ENCODE measurements at regions not wholly inside any gene's neighbourhood (a gene's known extent, or its start where the extent isn't known, plus 50 kb on each side); places are given as distances from the start of the nearest gene placed in this dataset.

GRCh38 chr19:30815889-30816580 is 443.9 kb downstream of the ZNF536 start:
- Histone ChIP-seq H2AFZ (ENCODE audit: low read length) (no peak overlapping the region), H4K91ac (replicated peaks; ENCODE audit: insufficient read length, low read length) (no peak overlapping the region), H3K4me3 (ENCODE audit: extremely low read depth in 1 of 4, insufficient read depth in 2 of 4, low read depth in 3 of 4, low read length in 4 of 4) (no peak overlapping the region), H2BK15ac (ENCODE audit: low read length) (no peak overlapping the region), H3K23ac (ENCODE audit: insufficient read length) (no peak overlapping the region), H4K5ac (ENCODE audit: insufficient read length, low read depth, low read length) (no peak overlapping the region), H3K9me3 (ENCODE audit: insufficient read depth in 2 of 2, low read depth in 1 of 2, low read length in 1 of 2) (0 out of 4 replicates have a peak, but pooled peaks cover 0 to 3% of the 10 kb centered on the region in 2 experiments), H2BK120ac (replicated peaks; ENCODE audit: low read depth, low read length) (no peak overlapping the region), H3K27ac (ENCODE audit: low read depth, low read length) (no peak overlapping the region), H3K79me1 (ENCODE audit: low read depth, low read length) (no peaks in the 10 kb centered on the region; the same call in 1 of the 2 replicates), H3K36me3 (ENCODE audit: control insufficient read depth in 2 of 4, insufficient read depth in 4 of 4, low read length in 3 of 4) (no peaks in the 10 kb centered on the region), H3K27me3 (replicated peaks in 1 of 4; ENCODE audit: control insufficient read depth in 3 of 4, extremely low read depth in 1 of 4, insufficient read depth in 3 of 4, low read length in 3 of 4) (no peaks in the 10 kb centered on the region), H3K23me2 (ENCODE audit: low read depth, low read length) (no peaks in the 10 kb centered on the region), H3K79me2 (ENCODE audit: control insufficient read depth in 1 of 2, insufficient read depth in 2 of 2, low read length in 2 of 2) (no peaks in the 10 kb centered on the region), H4K20me1 (replicated peaks in 1 of 2; ENCODE audit: control insufficient read depth in 1 of 2, insufficient read depth in 2 of 2, low read length in 2 of 2) (no peaks in the 10 kb centered on the region), H4K8ac (ENCODE audit: extremely low read depth, insufficient read depth, low read length) (no peak overlapping the region), H3K4ac (replicated peaks; ENCODE audit: insufficient read length, low read depth, low read length) (no peak overlapping the region), H3K14ac (ENCODE audit: insufficient read length) (no peak overlapping the region), H3K4me1 (replicated peaks in 1 of 4; ENCODE audit: control insufficient read depth in 3 of 4, insufficient read depth in 4 of 4, low read length in 3 of 4) (no peaks in the 10 kb centered on the region), H3K18ac (ENCODE audit: extremely low read depth, low read length) (no peak overlapping the region), H3K9ac (replicated peaks in 1 of 4; ENCODE audit: extremely low read depth in 1 of 4, low read depth in 3 of 4, low read length in 3 of 4) (no peak overlapping the region), H3K4me2 (ENCODE audit: insufficient read depth in 1 of 2, low read depth in 2 of 2, low read length in 2 of 2) (no peak overlapping the region), H2BK5ac (ENCODE audit: low read depth, low read length) (no peak overlapping the region), H2BK20ac (ENCODE audit: low read length) (no peak overlapping the region), H3K56ac (replicated peaks; ENCODE audit: insufficient read length, low read depth, low read length) (no peak overlapping the region), H2BK12ac (ENCODE audit: low read depth, low read length) (no peak overlapping the region), H2AK5ac (ENCODE audit: low read depth, low read length) (no peak overlapping the region)
- DNase-seq (ENCODE audit: low read depth in 1 of 2, low spot score in 2 of 2): no peak
- POLR2A ChIA-PET (ENCODE audit: partially characterized antibody): no interaction called here
- CTCF ChIA-PET (ENCODE audit: partially characterized antibody): interaction anchor here (0.6 kb wide), 1 partner anchor 128 kb away, joined by 3 read pairs; no protein-coding TSS in a partner anchor
- TF ChIP-seq SIRT6 (IDR thresholded peaks at IDR 0.05; ENCODE audit: low read length) (no peak), BRCA1 (IDR thresholded peaks at IDR 0.05; ENCODE audit: low read depth, low read length) (no peak), JUND (IDR thresholded peaks at IDR 0.05; ENCODE audit: low read length) (no peak), SP2 (IDR thresholded peaks at IDR 0.05; ENCODE audit: low read length) (no peak), ATF2 (IDR thresholded peaks at IDR 0.05; ENCODE audit: low read length) (no peak), MAX (IDR thresholded peaks at IDR 0.05) (no peak), SRF (IDR thresholded peaks at IDR 0.05; ENCODE audit: low read depth, low read length) (no peak), GTF2F1 (IDR thresholded peaks at IDR 0.05; ENCODE audit: borderline replicate concordance, low read depth, low read length) (no peak), SP4 (IDR thresholded peaks at IDR 0.05; ENCODE audit: low read length) (no peak), PHF8 (conservative IDR thresholded peaks at IDR 0.05; ENCODE audit: low read depth, low read length) (no peak)
- FAIRE-seq: no peak
